Vagina (tissue), 2 donors: ENCODE measurements at regions not wholly inside any gene's neighbourhood (a gene's known extent, or its start where the extent isn't known, plus 50 kb on each side); places are given as distances from the start of the nearest gene placed in this dataset.

Experiments
- DNase-seq, 2 donors: peaks; one replicate each; pipeline ENCODE4 v3.0.0-alpha.2; 2017; ENCODE audit errors: extremely low spot score in 2 of 2
- H3K27ac ChIP-seq: fragments of 200-600 bp; sonication (generic); one replicate; pipeline ENCODE4 v1.5.1; 2019
- H3K27me3 ChIP-seq: fragments of 200-600 bp; sonication (generic); one replicate; pipeline ENCODE4 v1.5.1; 2019
- H3K36me3 ChIP-seq, 2 donors: fragments of 200-600 bp; sonication (generic); one replicate each; pipeline ENCODE4 v1.5.1; 2017 to 2019
- H3K4me1 ChIP-seq: fragments of 200-600 bp; sonication (generic); one replicate; pipeline ENCODE4 v1.5.1; 2019
- H3K4me3 ChIP-seq, 2 donors: fragments of 200-600 bp; sonication (generic); 1 replicate in 1 of 2; 2 replicates in 1 of 2; pipeline ENCODE4 v1.5.1; 2016 to 2019
- H3K9me3 ChIP-seq: fragments of 200-600 bp; sonication (generic); one replicate; pipeline ENCODE4 v1.5.1; 2019
- POLR2A ChIP-seq, 2 donors: fragments of 450-650 bp; IDR thresholded peaks; one replicate each; pipeline ENCODE4 v1.6.1; 2017; ENCODE audit warnings: antibody characterized with exemption in 2 of 2, mild to moderate bottlenecking in 2 of 2, moderate library complexity in 2 of 2
- POLR2AphosphoS5 ChIP-seq, 2 donors: sonication (generic); formaldehyde crosslinking; IDR thresholded peaks; one replicate each; pipeline ENCODE4 v1.9.0; 2017; ENCODE audit warnings: antibody characterized with exemption in 2 of 2, mild to moderate bottlenecking in 2 of 2, low read depth in 1 of 2; ENCODE audit not compliant: insufficient read depth in 1 of 2
- intact Hi-C: fragments of 100-400 bp; cut with DNase I; formaldehyde crosslinking; loops from one replicate; pipeline ENCODE4 v1.15.1; 2023
- TF ChIP-seq, protein P1 (sequence below), 3 experiments: fragments of 450-650 bp in 2 of 3; fragments of 200-600 bp in 1 of 3; sonication (generic) in 1 of 3; IDR thresholded peaks; one replicate each; pipeline ENCODE4 v1.5.1; 2017 to 2019; ENCODE audit warnings: antibody characterized with exemption in 3 of 3, mild to moderate bottlenecking in 2 of 3, moderate library complexity in 2 of 3

DNA sequence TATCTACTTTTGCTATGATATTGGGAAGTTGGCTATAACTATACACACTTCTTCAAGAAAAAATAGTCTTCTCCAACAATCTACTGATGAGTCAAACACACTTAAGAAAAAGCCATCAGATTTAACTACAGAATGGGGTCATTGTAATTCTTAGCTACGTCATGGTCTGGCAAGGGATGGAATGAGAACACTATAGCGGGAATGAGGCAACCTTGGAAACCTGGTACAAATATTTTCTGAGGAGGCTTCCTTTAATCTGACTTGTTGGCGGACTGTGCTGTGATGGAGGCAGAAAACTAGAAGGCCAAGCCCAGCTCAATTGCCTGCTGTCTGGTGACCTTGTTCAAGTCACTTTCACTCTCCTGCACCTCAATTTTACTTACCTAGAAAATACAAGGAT, 586.8 kb upstream of the JAG1 start:
- no peak for TF ChIP-seq POLR2AphosphoS5 (IDR thresholded peaks at IDR 0.05; ENCODE audit: insufficient read depth in 1 of 2, low read depth in 1 of 2)
- Histone ChIP-seq H3K9me3 (no peaks in the 10 kb centered on the region), H3K4me1 (peaks cover 6% of the 10 kb centered on the region), H3K27ac (no peak overlapping the region), H3K27me3 (no peaks in the 10 kb centered on the region), H3K4me3 (no peak overlapping the region), H3K36me3 (no peaks in the 10 kb centered on the region)
- intact Hi-C loops = no loop called here
- no peak for DNase-seq

DNA sequence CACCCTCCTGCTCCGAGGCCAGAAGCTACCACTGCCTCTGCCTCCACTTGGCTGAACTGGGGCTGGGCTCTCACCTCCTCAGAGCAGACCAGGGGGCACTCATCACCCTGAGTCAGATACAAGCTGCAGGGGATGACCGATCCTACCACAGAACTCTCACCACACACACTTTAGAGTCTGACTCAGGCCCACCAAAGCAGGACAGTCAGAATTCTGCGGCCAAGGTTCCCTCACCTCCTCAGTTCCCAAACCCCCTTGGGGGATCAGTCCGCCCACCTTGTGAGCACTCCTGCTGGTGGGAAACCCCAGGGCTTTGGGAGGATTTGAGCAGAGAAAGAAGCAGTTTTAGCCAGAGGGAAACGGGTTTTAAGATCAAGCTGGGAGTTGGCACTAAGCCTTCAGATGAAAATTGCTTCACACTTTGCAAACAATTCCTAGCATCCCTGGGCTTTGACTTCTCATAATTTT, 587.8 kb upstream of the JAG1 start:
- TF ChIP-seq POLR2AphosphoS5 (IDR thresholded peaks at IDR 0.05; ENCODE audit: insufficient read depth in 1 of 2, low read depth in 1 of 2) (no peak), POLR2A (IDR thresholded peaks at IDR 0.05) (no peak)
- TF ChIP-seq, protein P1, sequence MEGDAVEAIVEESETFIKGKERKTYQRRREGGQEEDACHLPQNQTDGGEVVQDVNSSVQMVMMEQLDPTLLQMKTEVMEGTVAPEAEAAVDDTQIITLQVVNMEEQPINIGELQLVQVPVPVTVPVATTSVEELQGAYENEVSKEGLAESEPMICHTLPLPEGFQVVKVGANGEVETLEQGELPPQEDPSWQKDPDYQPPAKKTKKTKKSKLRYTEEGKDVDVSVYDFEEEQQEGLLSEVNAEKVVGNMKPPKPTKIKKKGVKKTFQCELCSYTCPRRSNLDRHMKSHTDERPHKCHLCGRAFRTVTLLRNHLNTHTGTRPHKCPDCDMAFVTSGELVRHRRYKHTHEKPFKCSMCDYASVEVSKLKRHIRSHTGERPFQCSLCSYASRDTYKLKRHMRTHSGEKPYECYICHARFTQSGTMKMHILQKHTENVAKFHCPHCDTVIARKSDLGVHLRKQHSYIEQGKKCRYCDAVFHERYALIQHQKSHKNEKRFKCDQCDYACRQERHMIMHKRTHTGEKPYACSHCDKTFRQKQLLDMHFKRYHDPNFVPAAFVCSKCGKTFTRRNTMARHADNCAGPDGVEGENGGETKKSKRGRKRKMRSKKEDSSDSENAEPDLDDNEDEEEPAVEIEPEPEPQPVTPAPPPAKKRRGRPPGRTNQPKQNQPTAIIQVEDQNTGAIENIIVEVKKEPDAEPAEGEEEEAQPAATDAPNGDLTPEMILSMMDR (IDR thresholded peaks at IDR 0.05) = no peak
- no peak overlapping the region for H3K4me3 ChIP-seq
- no peaks in the 10 kb centered on the region for H3K36me3 ChIP-seq
- intact Hi-C loops = no loop called here
- H3K4me1 ChIP-seq = peaks cover 7% of the 10 kb centered on the region
- no peaks in the 10 kb centered on the region for H3K9me3 ChIP-seq
- H3K27ac ChIP-seq = no peak overlapping the region
- H3K27me3 ChIP-seq = no peaks in the 10 kb centered on the region
- DNase-seq = no peak

DNA sequence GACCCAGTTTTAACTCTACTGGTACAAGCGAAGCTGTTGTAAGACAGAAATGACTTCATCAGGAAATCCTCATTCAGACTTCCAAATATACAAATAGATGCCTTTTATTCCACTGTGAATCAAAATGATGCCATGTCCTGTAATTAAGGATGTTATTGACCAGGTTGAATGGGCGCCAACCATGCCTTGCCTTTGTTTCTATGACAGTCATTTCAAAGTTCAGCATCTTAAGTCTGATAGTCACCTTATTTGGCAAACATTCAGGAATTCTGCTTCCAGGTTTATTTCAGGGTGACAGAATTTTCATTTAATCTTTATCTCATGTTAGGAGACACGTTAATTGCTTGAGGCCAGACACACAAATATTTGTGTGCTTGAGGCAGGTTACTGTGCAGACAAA, 592.8 kb upstream of the JAG1 start:
- no peak overlapping the region for H3K4me3 ChIP-seq
- intact Hi-C loops = no loop called here
- no peak for DNase-seq
- peak overlapping the region; percentile 57 for H3K27ac ChIP-seq
- no peak for TF ChIP-seq POLR2AphosphoS5 (IDR thresholded peaks at IDR 0.05; ENCODE audit: insufficient read depth in 1 of 2, low read depth in 1 of 2)
- TF ChIP-seq, protein P1 (IDR thresholded peaks at IDR 0.05) = no peak
- no peak for TF ChIP-seq POLR2A (IDR thresholded peaks at IDR 0.05)
- peaks cover 29% of the 10 kb centered on the region for H3K4me1 ChIP-seq
- H3K27me3 ChIP-seq = no peaks in the 10 kb centered on the region
- H3K9me3 ChIP-seq = no peaks in the 10 kb centered on the region
- H3K36me3 ChIP-seq = no peaks in the 10 kb centered on the region

DNA sequence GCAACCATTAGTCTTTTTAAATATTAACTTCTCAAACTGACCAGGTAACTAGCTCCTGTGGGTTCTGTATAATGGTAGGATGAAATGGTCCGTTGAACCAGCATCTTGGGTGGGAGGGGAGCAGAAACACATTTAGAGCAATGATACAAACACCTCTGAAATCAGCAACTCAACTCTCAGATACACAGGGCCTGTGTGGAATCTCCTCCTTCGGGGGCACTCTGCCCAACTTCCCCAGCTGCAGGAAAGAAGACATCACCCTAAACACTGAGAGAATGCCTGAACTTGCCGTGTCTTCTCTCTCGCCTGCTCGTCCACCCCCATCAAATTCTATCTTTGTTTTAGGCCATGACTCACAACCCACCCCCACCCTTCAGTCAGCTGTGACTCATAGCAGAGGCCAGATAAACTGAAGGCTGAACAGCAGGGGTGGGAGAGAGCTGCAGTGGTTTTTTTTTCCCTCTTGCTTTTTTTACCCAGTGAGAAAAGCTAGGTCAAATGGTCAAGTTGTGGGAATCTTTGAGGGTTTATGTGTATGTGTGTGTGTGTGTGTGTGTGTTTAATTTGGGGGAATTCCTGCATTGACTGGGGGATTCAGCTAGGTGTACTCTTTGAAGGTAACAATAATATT, 593.4 kb upstream of the JAG1 start:
- Histone ChIP-seq H3K27ac (peak overlapping the region; percentile 57), H3K4me1 (peaks cover 29% of the 10 kb centered on the region), H3K27me3 (no peaks in the 10 kb centered on the region), H3K9me3 (no peaks in the 10 kb centered on the region), H3K4me3 (no peak overlapping the region), H3K36me3 (no peaks in the 10 kb centered on the region)
- DNase-seq = no peak
- TF ChIP-seq, protein P1 (IDR thresholded peaks at IDR 0.05) = no peak
- TF ChIP-seq POLR2A (IDR thresholded peaks at IDR 0.05) (no peak), POLR2AphosphoS5 (IDR thresholded peaks at IDR 0.05; ENCODE audit: insufficient read depth in 1 of 2, low read depth in 1 of 2) (peak in 1 of 2 donors; percentile 26)
- intact Hi-C loops = no loop called here

DNA sequence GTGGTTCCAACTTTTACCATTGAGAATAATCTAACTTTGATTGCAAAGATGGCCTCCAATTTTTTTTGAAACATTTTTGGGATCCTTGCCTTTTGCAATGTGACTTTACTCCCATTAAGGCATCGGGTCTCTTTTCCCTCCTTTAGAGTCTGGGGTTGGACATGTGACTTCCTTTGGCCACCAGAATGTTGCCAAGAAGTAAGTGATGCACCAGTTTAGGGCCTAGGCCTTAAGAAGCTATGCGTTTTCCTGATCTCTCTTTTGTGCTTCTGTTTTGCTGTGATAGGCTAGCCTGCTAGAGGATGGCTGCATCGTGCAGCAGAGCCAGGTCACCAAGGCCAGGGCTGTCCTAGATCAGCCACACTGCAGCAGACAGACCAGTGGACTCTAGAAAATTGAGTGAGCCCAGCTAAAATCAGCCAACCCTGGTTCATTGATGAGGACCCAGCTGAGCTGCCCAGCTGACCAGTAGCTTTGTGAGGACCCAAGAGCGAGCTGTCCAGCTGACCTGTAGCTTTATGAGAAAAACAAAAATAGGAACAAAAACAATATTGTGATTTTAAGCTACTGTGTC, 594.0 kb upstream of the JAG1 start:
- Histone ChIP-seq H3K36me3 (no peaks in the 10 kb centered on the region), H3K9me3 (no peaks in the 10 kb centered on the region), H3K27ac (peak overlapping the region; percentile 2), H3K27me3 (no peaks in the 10 kb centered on the region), H3K4me3 (no peak overlapping the region), H3K4me1 (peaks cover 29% of the 10 kb centered on the region)
- TF ChIP-seq, protein P1 (IDR thresholded peaks at IDR 0.05) = no peak
- TF ChIP-seq POLR2A (IDR thresholded peaks at IDR 0.05) (no peak), POLR2AphosphoS5 (IDR thresholded peaks at IDR 0.05; ENCODE audit: insufficient read depth in 1 of 2, low read depth in 1 of 2) (no peak)
- intact Hi-C loops = no loop called here
- DNase-seq = no peak
